ENCODE measurements at regions not wholly inside any gene's neighbourhood (a gene's known extent, or its start where the extent isn't known, plus 50 kb on each side); places are given as distances from the start of the nearest gene placed in this dataset.

- no peak overlapping the region for H3K27ac ChIP-seq
- TF ChIP-seq CTCF (IDR thresholded peaks at IDR 0.05) = no peak
- H3K27me3 ChIP-seq (ENCODE audit: control insufficient read depth, insufficient read depth, low read length) = no peaks in the 10 kb centered on the region
- no peaks in the 10 kb centered on the region for H3K9me3 ChIP-seq (ENCODE audit: control insufficient read depth, low read length)
- no peak overlapping the region for H2AFZ ChIP-seq
- no peaks in the 10 kb centered on the region for H3K36me3 ChIP-seq (ENCODE audit: control insufficient read depth, insufficient read depth, low read length)
- no peak overlapping the region for H3K4me2 ChIP-seq (ENCODE audit: low read length)
- H3K4me1 ChIP-seq = no peaks in the 10 kb centered on the region
- no peak overlapping the region for H3K9ac ChIP-seq
- H3K79me2 ChIP-seq = no peaks in the 10 kb centered on the region
- H3K4me3 ChIP-seq (ENCODE audit: low read depth, low read length) = no peak overlapping the region
These were observed 977.6 kb downstream of the SLITRK5 start for GRCh38 chr13:88648598-88649373.

GRCh38 chr13:88649855-88650254 lies 978.7 kb downstream of the SLITRK5 start:
- no peak overlapping the region for H2AFZ ChIP-seq
- H3K27ac ChIP-seq = no peak overlapping the region
- H3K27me3 ChIP-seq (ENCODE audit: control insufficient read depth, insufficient read depth, low read length) = no peaks in the 10 kb centered on the region
- H3K36me3 ChIP-seq (ENCODE audit: control insufficient read depth, insufficient read depth, low read length) = no peaks in the 10 kb centered on the region
- no peak for TF ChIP-seq CTCF (IDR thresholded peaks at IDR 0.05)
- H3K4me2 ChIP-seq (ENCODE audit: low read length) = no peak overlapping the region
- H3K4me3 ChIP-seq (ENCODE audit: low read depth, low read length) = no peak overlapping the region
- H3K9ac ChIP-seq = no peak overlapping the region
- H3K9me3 ChIP-seq (ENCODE audit: control insufficient read depth, low read length) = no peaks in the 10 kb centered on the region
- H3K4me1 ChIP-seq = no peaks in the 10 kb centered on the region
- no peaks in the 10 kb centered on the region for H3K79me2 ChIP-seq

GRCh38 chr13:88651531-88651930 lies 980.4 kb downstream of the SLITRK5 start:
- no peak overlapping the region for H3K4me3 ChIP-seq (ENCODE audit: low read depth, low read length)
- H2AFZ ChIP-seq = no peak overlapping the region
- H3K9me3 ChIP-seq (ENCODE audit: control insufficient read depth, low read length) = no peaks in the 10 kb centered on the region
- no peaks in the 10 kb centered on the region for H3K4me1 ChIP-seq
- H3K79me2 ChIP-seq = no peaks in the 10 kb centered on the region
- H3K27me3 ChIP-seq (ENCODE audit: control insufficient read depth, insufficient read depth, low read length) = no peaks in the 10 kb centered on the region
- TF ChIP-seq CTCF (IDR thresholded peaks at IDR 0.05) = no peak
- H3K27ac ChIP-seq = no peak overlapping the region
- H3K4me2 ChIP-seq (ENCODE audit: low read length) = no peak overlapping the region
- H3K36me3 ChIP-seq (ENCODE audit: control insufficient read depth, insufficient read depth, low read length) = no peaks in the 10 kb centered on the region
- no peak overlapping the region for H3K9ac ChIP-seq

GRCh38 chr13:88656751-88657150 lies 985.6 kb downstream of the SLITRK5 start:
- Histone ChIP-seq H3K9me3 (ENCODE audit: control insufficient read depth, low read length) (no peaks in the 10 kb centered on the region), H3K36me3 (ENCODE audit: control insufficient read depth, insufficient read depth, low read length) (no peaks in the 10 kb centered on the region), H3K4me1 (no peaks in the 10 kb centered on the region), H3K9ac (no peak overlapping the region), H3K27me3 (ENCODE audit: control insufficient read depth, insufficient read depth, low read length) (no peaks in the 10 kb centered on the region), H3K4me3 (ENCODE audit: low read depth, low read length) (no peak overlapping the region), H2AFZ (no peak overlapping the region), H3K4me2 (ENCODE audit: low read length) (no peak overlapping the region), H3K27ac (no peak overlapping the region), H3K79me2 (no peaks in the 10 kb centered on the region)
- no peak for TF ChIP-seq CTCF (IDR thresholded peaks at IDR 0.05)

GRCh38 chr13:88670509-88670908 lies 999.3 kb downstream of the SLITRK5 start:
- Histone ChIP-seq H3K27ac (no peak overlapping the region), H3K79me2 (no peaks in the 10 kb centered on the region), H3K27me3 (ENCODE audit: control insufficient read depth, insufficient read depth, low read length) (no peaks in the 10 kb centered on the region), H3K4me2 (ENCODE audit: low read length) (no peak overlapping the region), H2AFZ (no peak overlapping the region), H3K36me3 (ENCODE audit: control insufficient read depth, insufficient read depth, low read length) (no peaks in the 10 kb centered on the region), H3K4me1 (no peaks in the 10 kb centered on the region), H3K9ac (no peak overlapping the region), H3K4me3 (ENCODE audit: low read depth, low read length) (no peak overlapping the region), H3K9me3 (ENCODE audit: control insufficient read depth, low read length) (no peaks in the 10 kb centered on the region)
- TF ChIP-seq CTCF (IDR thresholded peaks at IDR 0.05) = no peak

All from parathyroid adenoma (tissue), 2 donors.